Parathyroid adenoma (tissue), 2 donors: ENCODE measurements at regions not wholly inside any gene's neighbourhood (a gene's known extent, or its start where the extent isn't known, plus 50 kb on each side); places are given as distances from the start of the nearest gene placed in this dataset.

Experiments
- H2AFZ ChIP-seq: fragments of 300-600 bp; sonication (generic); one replicate; pipeline ENCODE4 v1.7.0; 2017; ENCODE audit warnings: antibody characterized with exemption, mild to moderate bottlenecking
- H3K27ac ChIP-seq: fragments of 300-600 bp; sonication (generic); one replicate; pipeline ENCODE4 v1.7.0; 2017
- H3K27me3 ChIP-seq: fragments of 300-600 bp; sonication (generic); one replicate; pipeline ENCODE4 v1.7.0; 2017; ENCODE audit warnings: low read length; ENCODE audit not compliant: control insufficient read depth, insufficient read depth
- H3K36me3 ChIP-seq: fragments of 300-600 bp; sonication (generic); one replicate; pipeline ENCODE4 v1.7.0; 2017; ENCODE audit warnings: low read length; ENCODE audit not compliant: control insufficient read depth, insufficient read depth
- H3K4me1 ChIP-seq: fragments of 300-600 bp; sonication (generic); one replicate; pipeline ENCODE4 v1.7.0; 2017; ENCODE audit warnings: control low read depth
- H3K4me2 ChIP-seq: fragments of 300-600 bp; sonication (generic); one replicate; pipeline ENCODE4 v1.7.0; 2017; ENCODE audit warnings: low read length
- H3K4me3 ChIP-seq: fragments of 300-600 bp; sonication (generic); one replicate; pipeline ENCODE4 v1.7.0; 2017; ENCODE audit warnings: low read depth, low read length
- H3K79me2 ChIP-seq: fragments of 300-600 bp; sonication (generic); one replicate; pipeline ENCODE4 v1.7.0; 2017; ENCODE audit warnings: control low read depth
- H3K9ac ChIP-seq: fragments of 300-600 bp; sonication (generic); one replicate; pipeline ENCODE4 v1.7.0; 2017; ENCODE audit warnings: mild to moderate bottlenecking
- H3K9me3 ChIP-seq: fragments of 300-600 bp; sonication (generic); one replicate; pipeline ENCODE4 v1.7.0; 2017; ENCODE audit warnings: low read length; ENCODE audit not compliant: control insufficient read depth
- CTCF ChIP-seq: fragments of 300-600 bp; sonication (generic); IDR thresholded peaks from one replicate; pipeline ENCODE4 v1.7.0; 2017; ENCODE audit warnings: antibody characterized with exemption, mild to moderate bottlenecking
- donor health status: primary hyperparathyroidism.

- Histone ChIP-seq H3K27ac (no peak overlapping the region), H3K79me2 (no peaks in the 10 kb centered on the region), H3K4me3 (no peak overlapping the region), H3K9ac (no peak overlapping the region), H3K4me2 (no peak overlapping the region), H3K27me3 (no peaks in the 10 kb centered on the region), H2AFZ (no peak overlapping the region), H3K4me1 (no peaks in the 10 kb centered on the region), H3K9me3 (no peaks in the 10 kb centered on the region), H3K36me3 (no peaks in the 10 kb centered on the region)
- TF ChIP-seq CTCF = peak; percentile 58
These were observed 79.4 kb upstream of the ATP11B start for GRCh38 chr3:182713743-182714517.

DNA sequence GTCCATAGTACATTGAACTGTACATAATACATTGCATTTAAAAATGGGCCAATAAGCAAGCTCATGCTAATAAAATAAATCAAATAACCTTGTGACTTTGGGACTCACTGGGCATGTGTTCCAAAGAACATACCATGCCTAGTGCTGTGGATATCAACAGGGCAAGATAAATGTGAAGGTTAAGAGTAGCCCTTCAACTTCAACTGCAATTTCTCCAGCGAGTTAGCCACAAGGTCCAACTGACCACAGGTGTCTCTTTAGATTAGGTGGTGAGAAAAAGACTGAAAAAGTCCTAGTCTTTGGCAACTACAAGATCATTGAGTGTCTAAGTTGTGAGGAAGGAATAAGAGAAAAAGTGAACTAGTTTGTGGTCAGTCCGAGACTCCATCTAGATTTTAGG is 78.3 kb upstream of the ATP11B start:
- Histone ChIP-seq H3K4me1 (no peaks in the 10 kb centered on the region), H3K4me3 (no peak overlapping the region), H3K36me3 (no peaks in the 10 kb centered on the region), H3K9me3 (no peaks in the 10 kb centered on the region), H3K27me3 (no peaks in the 10 kb centered on the region), H3K9ac (no peak overlapping the region), H3K27ac (no peak overlapping the region), H3K4me2 (no peak overlapping the region), H2AFZ (no peak overlapping the region), H3K79me2 (no peaks in the 10 kb centered on the region)
- no peak for TF ChIP-seq CTCF

GRCh38 chr3:182716114-182716688 is 77.1 kb upstream of the ATP11B start:
- no peaks in the 10 kb centered on the region for H3K27me3 ChIP-seq
- no peak overlapping the region for H3K9ac ChIP-seq
- no peak for TF ChIP-seq CTCF
- no peak overlapping the region for H3K27ac ChIP-seq
- no peak overlapping the region for H2AFZ ChIP-seq
- no peaks in the 10 kb centered on the region for H3K9me3 ChIP-seq
- H3K4me2 ChIP-seq = no peak overlapping the region
- no peaks in the 10 kb centered on the region for H3K36me3 ChIP-seq
- H3K4me3 ChIP-seq = no peak overlapping the region
- no peaks in the 10 kb centered on the region for H3K79me2 ChIP-seq
- H3K4me1 ChIP-seq = no peaks in the 10 kb centered on the region

DNA sequence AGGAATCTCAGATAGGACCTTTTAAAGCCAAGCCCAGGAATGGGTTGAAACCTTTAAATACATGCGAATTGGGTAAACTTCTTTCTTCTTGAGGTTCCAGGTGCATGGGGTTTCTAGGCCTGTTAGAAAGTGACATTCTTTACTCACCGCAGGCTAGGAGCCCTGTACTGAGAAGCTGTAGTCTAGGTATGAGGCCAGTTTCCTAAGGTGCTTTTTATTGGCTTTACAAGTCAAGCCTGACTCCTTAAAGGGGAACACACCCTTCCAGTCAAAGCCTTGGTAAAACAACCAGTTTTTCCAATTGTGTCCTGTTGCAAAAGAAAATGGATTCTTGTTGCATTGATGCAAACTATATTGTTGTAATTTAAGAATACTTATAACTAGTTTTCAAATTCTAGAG is 76.1 kb upstream of the ATP11B start:
- peak overlapping the region; percentile 59 for H2AFZ ChIP-seq
- H3K4me2 ChIP-seq = no peak overlapping the region
- no peaks in the 10 kb centered on the region for H3K36me3 ChIP-seq
- no peaks in the 10 kb centered on the region for H3K4me1 ChIP-seq
- H3K79me2 ChIP-seq = no peaks in the 10 kb centered on the region
- H3K27ac ChIP-seq = no peak overlapping the region
- H3K4me3 ChIP-seq = no peak overlapping the region
- H3K27me3 ChIP-seq = no peaks in the 10 kb centered on the region
- H3K9ac ChIP-seq = no peak overlapping the region
- no peaks in the 10 kb centered on the region for H3K9me3 ChIP-seq
- TF ChIP-seq CTCF = no peak

DNA sequence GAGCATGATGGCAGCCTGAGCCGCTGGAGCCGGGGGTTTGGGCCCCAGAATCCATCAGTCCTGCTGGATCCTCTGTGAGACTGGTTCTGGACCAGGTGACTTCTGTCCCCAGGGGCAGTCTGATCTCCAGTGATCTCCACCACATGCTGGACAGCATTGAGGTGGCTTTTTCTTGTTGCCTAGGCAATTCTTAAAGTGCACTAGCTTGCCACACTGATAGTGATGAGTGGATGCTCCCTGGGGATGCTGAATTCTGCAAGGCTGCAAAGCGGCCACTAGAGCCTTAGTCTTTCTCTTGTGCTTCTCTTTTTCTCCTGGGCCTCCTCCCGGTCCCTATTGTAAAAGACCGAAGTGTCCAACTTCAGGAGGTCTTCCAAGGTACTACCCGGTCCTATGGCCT is 70.4 kb upstream of the ATP11B start:
- no peak overlapping the region for H3K4me3 ChIP-seq
- H3K27ac ChIP-seq = no peak overlapping the region
- no peaks in the 10 kb centered on the region for H3K36me3 ChIP-seq
- no peaks in the 10 kb centered on the region for H3K79me2 ChIP-seq
- H3K9me3 ChIP-seq = no peaks in the 10 kb centered on the region
- no peak overlapping the region for H3K9ac ChIP-seq
- H3K27me3 ChIP-seq = no peaks in the 10 kb centered on the region
- H3K4me1 ChIP-seq = no peaks in the 10 kb centered on the region
- no peak overlapping the region for H2AFZ ChIP-seq
- no peak overlapping the region for H3K4me2 ChIP-seq
- no peak for TF ChIP-seq CTCF
